ENCODE measurements at regions not wholly inside any gene's neighbourhood (a gene's known extent, or its start where the extent isn't known, plus 50 kb on each side); places are given as distances from the start of the nearest gene placed in this dataset.
"Not testable (repeated sequence)": the region's sequence is repeated elsewhere in the genome, so short reads cannot be mapped to it uniquely, and the experiment has no call there.

DNA sequence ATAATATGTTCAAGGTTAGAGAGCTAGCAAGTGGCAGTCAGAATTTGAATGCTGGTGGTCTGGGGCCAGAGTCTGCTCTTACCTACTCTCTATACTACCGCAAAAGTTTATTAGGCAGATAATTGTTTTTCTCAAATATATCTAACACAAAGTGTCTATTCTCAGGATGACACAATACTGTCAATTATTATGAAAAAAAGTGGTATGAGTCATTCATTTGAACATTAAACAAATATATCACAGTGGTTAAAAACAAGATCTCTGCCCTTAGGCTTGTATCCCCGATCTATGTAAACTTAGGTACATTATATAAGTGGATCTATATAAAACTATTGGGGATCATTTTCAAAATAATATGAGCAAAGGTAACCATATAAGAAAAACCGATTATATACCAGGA lies 354.9 kb downstream of the CETN3 start:
- no peaks in the 10 kb centered on the region for H3K36me3 ChIP-seq
- DNase-seq (ENCODE audit: low spot score in 2 of 2), result no peak
- 58% methylated on average over 3 of the region's 3 CpGs for WGBS
- no peak overlapping the region for H3K27ac ChIP-seq
- H3K4me3 ChIP-seq, result no peak overlapping the region
- H3K27me3 ChIP-seq, result no peaks in the 10 kb centered on the region
- H3K4me1 ChIP-seq, result no peaks in the 10 kb centered on the region
- H3K9me3 ChIP-seq, result no peaks in the 10 kb centered on the region
- TF ChIP-seq POLR2AphosphoS5 (IDR thresholded peaks at IDR 0.05) (no peak), POLR2A (IDR thresholded peaks at IDR 0.05) (no peak), EP300 (IDR thresholded peaks at IDR 0.05) (no peak)
- TF ChIP-seq, protein P1, sequence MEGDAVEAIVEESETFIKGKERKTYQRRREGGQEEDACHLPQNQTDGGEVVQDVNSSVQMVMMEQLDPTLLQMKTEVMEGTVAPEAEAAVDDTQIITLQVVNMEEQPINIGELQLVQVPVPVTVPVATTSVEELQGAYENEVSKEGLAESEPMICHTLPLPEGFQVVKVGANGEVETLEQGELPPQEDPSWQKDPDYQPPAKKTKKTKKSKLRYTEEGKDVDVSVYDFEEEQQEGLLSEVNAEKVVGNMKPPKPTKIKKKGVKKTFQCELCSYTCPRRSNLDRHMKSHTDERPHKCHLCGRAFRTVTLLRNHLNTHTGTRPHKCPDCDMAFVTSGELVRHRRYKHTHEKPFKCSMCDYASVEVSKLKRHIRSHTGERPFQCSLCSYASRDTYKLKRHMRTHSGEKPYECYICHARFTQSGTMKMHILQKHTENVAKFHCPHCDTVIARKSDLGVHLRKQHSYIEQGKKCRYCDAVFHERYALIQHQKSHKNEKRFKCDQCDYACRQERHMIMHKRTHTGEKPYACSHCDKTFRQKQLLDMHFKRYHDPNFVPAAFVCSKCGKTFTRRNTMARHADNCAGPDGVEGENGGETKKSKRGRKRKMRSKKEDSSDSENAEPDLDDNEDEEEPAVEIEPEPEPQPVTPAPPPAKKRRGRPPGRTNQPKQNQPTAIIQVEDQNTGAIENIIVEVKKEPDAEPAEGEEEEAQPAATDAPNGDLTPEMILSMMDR (IDR thresholded peaks at IDR 0.05), result no peak

DNA sequence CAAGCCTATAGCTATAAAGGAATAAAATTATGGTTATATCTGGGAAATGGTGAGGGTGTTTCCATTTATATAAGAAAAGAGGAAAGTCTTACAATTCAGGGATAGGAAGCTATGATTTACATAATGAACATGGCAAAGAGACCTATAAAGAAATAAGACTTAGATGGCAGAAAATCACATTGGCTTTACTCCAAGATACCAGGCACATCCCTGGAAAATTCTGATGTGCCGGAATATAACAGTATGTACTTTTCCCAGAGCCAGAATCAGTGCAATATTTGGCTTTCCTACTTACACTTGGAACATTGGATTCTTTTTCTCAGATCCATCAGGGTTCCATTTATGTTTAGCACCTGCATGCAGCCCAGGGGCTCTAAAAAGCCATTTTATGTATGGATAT lies 357.8 kb downstream of the CETN3 start:
- TF ChIP-seq EP300 (IDR thresholded peaks at IDR 0.05) (no peak), POLR2AphosphoS5 (IDR thresholded peaks at IDR 0.05) (no peak), POLR2A (IDR thresholded peaks at IDR 0.05) (no peak)
- TF ChIP-seq, protein P1 (IDR thresholded peaks at IDR 0.05), result no peak
- H3K9me3 ChIP-seq, result no peaks in the 10 kb centered on the region
- H3K4me1 ChIP-seq, result no peaks in the 10 kb centered on the region
- DNase-seq (ENCODE audit: low spot score in 2 of 2), result no peak
- no peak overlapping the region for H3K4me3 ChIP-seq
- no peaks in the 10 kb centered on the region for H3K36me3 ChIP-seq
- H3K27ac ChIP-seq, result no peak overlapping the region
- 61% methylated on average over 1 of the region's 1 CpG for WGBS
- H3K27me3 ChIP-seq, result no peaks in the 10 kb centered on the region

DNA sequence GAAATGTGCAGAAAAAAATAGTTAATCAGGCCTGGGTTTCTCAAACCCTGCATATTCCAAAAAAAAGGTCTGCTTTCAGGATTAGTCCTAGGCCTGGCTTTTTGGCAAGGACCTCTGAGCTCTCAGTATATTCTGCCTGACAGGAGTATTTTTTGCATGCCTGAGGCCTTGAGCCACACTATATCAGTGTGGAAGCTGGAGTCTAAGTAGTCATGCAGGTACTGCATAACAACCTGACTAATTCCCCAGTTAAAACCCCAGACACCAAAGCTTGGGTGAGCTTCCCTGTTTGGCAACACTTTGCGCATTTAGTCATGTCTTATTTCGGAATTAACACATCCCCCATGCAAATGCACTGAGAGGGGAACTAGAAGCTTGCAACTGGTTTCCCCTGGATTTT lies 359.5 kb downstream of the CETN3 start:
- WGBS, result 56% methylated on average over 2 of the region's 2 CpGs
- Histone ChIP-seq H3K9me3 (no peaks in the 10 kb centered on the region), H3K36me3 (no peaks in the 10 kb centered on the region), H3K4me1 (no peaks in the 10 kb centered on the region), H3K27me3 (no peaks in the 10 kb centered on the region), H3K4me3 (no peak overlapping the region), H3K27ac (no peak overlapping the region)
- TF ChIP-seq EP300 (IDR thresholded peaks at IDR 0.05) (no peak), POLR2A (IDR thresholded peaks at IDR 0.05) (no peak), POLR2AphosphoS5 (IDR thresholded peaks at IDR 0.05) (no peak)
- TF ChIP-seq, protein P1 (IDR thresholded peaks at IDR 0.05), result no peak
- no peak for DNase-seq (ENCODE audit: low spot score in 2 of 2)

DNA sequence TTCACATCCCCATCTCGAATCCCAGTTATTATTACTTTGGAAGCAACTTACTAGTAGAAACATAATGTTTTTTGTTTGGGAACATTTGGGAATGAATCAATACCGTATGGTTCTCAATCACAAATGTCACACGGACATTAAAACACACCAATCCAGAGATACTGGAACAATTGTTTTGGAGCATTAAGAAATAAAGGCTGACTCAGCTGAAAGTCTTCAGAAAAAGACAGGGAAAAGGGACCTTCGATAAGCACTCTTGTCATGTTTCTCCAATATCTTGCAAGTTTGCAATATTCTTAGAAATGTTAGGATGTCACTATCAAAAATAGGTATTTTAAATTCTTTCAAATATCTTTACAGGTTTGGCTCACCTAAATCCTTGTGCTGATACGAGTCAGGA lies 362.4 kb downstream of the CETN3 start:
- H3K4me1 ChIP-seq, result no peaks in the 10 kb centered on the region
- H3K9me3 ChIP-seq, result no peaks in the 10 kb centered on the region
- TF ChIP-seq EP300 (IDR thresholded peaks at IDR 0.05) (no peak), POLR2A (IDR thresholded peaks at IDR 0.05) (no peak), POLR2AphosphoS5 (IDR thresholded peaks at IDR 0.05) (no peak)
- TF ChIP-seq, protein P1 (IDR thresholded peaks at IDR 0.05), result no peak
- WGBS, result 89% methylated on average over 5 of the region's 5 CpGs
- H3K36me3 ChIP-seq, result no peaks in the 10 kb centered on the region
- no peaks in the 10 kb centered on the region for H3K27me3 ChIP-seq
- H3K27ac ChIP-seq, result no peak overlapping the region
- no peak overlapping the region for H3K4me3 ChIP-seq
- DNase-seq (ENCODE audit: low spot score in 2 of 2), result no peak

DNA sequence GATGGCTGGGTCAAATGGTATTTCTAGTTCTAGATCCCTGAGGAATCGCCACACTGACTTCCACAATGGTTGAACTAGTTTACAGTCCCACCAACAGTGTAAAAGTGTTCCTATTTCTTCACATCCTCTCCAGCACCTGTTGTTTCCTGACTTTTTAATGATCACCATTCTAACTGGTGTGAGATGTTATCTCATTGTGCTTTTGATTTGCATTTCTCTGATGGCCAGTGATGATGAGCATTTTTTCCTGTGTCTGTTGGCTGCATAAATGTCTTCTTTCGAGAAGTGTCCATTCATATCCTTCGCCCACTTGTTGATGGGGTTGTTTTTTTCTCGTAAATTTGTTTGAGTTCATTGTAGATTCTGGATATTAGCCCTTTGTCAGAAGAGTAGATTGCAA lies 369.5 kb downstream of the CETN3 start:
- H3K36me3 ChIP-seq; H3K27me3 ChIP-seq; H3K4me3 ChIP-seq; H3K4me1 ChIP-seq; H3K27ac ChIP-seq; DNase-seq (ENCODE audit: low spot score in 2 of 2); H3K9me3 ChIP-seq: not testable (repeated sequence)
- WGBS, result 93% methylated on average over 4 of the region's 4 CpGs

DNA sequence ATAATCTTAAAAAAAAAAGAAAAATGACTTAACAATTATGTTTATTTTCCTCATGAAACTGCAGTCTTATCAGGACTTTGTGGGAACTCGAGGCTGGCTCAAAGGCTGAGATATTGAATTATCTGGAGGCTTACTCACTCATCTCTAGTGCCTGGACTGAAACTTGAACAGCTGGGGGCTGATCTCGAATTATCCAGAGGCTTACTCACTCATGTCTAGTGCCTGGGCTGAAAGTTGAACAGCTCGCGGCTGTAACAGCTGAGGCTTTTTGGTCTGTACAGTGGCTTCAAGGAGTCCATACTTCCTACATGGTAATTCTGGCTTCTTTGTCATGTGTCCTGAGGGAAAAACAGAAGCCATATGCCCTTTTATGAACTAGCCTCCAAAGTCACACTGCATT lies 371.9 kb downstream of the CETN3 start:
- Histone ChIP-seq H3K36me3 (no peaks in the 10 kb centered on the region), H3K4me1 (no peaks in the 10 kb centered on the region), H3K27me3 (no peaks in the 10 kb centered on the region), H3K9me3 (peaks cover 7% of the 10 kb centered on the region), H3K27ac (no peak overlapping the region), H3K4me3 (no peak overlapping the region)
- 80% methylated on average over 4 of the region's 4 CpGs for WGBS
- TF ChIP-seq POLR2AphosphoS5 (IDR thresholded peaks at IDR 0.05) (no peak), POLR2A (IDR thresholded peaks at IDR 0.05) (no peak), EP300 (IDR thresholded peaks at IDR 0.05) (no peak)
- TF ChIP-seq, protein P1 (IDR thresholded peaks at IDR 0.05), result no peak
- no peak for DNase-seq (ENCODE audit: low spot score in 2 of 2)
